ENCODE measurements at regions not wholly inside any gene's neighbourhood (a gene's known extent, or its start where the extent isn't known, plus 50 kb on each side); places are given as distances from the start of the nearest gene placed in this dataset.

DNA sequence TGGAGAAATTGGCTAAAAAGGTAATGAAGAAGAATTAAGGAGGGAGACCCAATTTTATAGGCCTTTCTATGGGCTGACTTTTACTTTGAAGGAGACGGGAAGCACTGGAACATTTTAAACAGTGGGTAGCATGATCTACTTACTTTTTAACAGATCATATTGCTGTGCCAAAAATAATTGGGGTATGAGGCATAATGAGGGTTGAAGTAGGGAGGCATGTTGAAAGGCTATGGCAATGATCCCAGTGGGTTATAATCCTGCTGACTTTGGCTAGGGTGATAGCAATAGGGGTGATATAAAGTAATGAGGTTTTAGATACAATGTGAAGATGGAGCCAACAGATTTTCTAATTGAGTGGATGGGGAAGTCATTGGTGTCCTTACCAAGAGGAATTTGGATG lies 73.2 kb downstream of the GPR37 start:
- DNase-seq (ENCODE audit: low spot score) = no peak

DNA sequence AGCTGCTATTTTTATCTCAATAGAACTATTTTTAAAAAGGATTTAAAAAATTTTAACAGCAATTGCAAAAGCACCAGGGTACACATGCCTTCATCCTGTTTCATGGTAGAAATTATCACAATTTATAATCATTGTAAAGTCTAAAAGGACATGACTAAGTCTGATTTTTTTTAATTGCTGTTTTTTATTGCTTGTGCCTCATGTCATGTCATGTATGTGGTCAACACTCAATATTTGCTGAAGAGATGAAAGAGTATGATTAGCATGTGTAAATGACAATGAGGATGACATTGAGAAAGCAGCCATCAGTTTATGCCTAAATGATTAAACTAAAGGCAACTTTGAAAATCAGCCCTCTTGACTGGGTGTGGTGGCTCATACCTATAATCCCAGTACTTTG lies 74.8 kb downstream of the GPR37 start:
- DNase-seq (ENCODE audit: low spot score) = no peak

- no peak for DNase-seq (ENCODE audit: low spot score)
Measured at GRCh38 chr7:124689931-124690330, 75.7 kb downstream of the GPR37 start.

DNA sequence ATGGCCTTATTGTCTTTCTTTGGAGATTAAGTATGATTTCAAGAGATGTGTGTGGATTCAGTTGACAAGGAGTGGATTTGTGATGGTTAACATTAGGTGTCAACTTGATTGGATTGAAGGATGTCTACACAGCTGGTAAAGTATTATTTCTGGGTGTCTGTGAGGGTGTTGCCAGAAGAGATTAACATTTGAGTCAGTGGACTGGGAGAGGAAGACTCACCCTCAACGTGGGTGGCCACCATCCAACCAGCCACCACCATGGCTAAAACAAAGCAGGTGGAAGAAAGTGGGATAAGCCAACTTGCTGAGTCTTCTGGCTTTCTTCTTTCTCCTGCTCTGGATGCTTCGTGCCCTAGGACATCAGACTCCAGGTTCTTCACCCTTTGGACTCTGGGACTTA lies 76.1 kb downstream of the GPR37 start:
- no peak for DNase-seq (ENCODE audit: low spot score)

GRCh38 chr7:124688991-124689390 lies 76.6 kb downstream of the GPR37 start:
- no peak for DNase-seq (ENCODE audit: low spot score)

DNA sequence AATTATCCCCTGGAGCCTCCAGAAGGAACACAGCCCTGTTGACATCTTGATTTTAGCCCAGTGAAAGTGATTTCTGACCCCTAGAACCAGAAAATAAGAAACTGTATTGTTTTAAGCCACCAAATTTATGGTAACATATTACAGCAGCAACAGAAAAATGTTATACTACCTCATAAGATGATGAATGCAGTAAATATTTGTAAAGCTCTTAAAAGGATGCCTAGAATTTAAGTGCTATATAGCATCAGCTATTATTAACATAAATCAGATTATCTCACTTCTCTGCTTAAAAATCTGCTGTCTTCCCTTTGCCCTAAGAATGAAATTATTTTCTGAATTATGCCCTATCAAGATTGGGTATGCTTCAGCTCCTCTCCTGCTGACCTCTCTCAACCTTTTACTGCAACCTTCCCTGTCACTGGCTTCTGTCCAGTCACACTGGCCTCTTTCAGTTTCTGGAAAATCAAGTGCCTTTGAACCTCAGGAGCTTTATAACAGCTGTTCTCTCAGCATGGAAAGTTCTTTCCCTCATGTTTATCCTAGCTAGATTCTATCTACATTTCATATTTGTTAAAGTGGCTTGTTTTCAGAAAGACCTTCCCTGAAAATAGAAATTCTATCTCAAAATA lies 78.9 kb downstream of the GPR37 start:
- no peak for DNase-seq (ENCODE audit: low spot score)

DNA sequence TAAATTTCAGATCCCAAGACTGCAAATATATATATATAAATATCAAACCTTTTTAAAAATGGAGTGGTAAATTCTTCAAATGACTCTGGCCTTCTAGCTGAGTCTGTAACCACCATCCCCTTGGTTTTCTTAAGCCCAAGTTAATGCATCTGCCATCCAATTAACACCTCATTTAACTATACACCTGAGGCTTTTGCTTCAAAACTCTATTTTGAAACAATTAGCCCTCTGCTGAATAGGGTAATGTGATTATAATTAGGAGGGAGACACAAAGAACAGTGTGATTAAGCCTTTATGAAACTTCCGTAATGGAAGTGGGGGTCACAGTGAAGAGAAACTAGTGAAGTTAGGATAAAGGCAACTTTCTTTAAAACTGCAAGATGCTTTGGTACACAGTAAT lies 83.6 kb downstream of the GPR37 start:
- no peak for DNase-seq (ENCODE audit: low spot score)

GRCh38 chr7:124680304-124680703 lies 85.3 kb downstream of the GPR37 start:
- no peak for DNase-seq (ENCODE audit: low spot score)

DNA sequence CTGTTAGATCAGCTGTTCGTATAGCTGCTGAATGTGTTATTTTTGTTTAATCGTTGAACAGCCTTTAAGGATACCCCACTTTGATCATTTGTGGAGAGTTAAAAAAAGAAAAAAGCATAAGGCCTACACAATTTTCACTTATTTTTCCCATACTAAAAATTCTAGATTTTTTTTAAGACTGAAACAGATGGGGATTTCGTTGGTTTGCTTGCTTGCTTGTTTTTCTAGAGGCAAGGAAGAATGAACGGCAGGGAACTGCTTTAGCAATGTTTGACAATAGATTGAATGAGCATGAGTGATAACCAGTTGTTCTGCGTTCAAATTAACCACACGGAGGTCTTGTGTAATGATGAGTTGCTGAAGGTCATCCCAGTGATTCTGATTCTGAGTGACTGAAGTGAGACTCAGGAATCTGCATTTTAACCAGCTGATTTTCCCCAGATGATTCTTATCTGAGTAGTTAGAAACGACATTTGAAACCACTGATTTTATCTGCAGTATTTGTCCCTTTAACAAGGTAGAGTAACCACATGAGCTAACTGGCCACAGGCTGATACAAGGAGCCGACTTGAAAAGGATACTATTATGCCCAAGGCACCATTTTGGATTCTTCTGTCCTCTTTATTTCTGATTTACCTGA lies 85.9 kb downstream of the GPR37 start:
- DNase-seq (ENCODE audit: low spot score) = no peak

DNA sequence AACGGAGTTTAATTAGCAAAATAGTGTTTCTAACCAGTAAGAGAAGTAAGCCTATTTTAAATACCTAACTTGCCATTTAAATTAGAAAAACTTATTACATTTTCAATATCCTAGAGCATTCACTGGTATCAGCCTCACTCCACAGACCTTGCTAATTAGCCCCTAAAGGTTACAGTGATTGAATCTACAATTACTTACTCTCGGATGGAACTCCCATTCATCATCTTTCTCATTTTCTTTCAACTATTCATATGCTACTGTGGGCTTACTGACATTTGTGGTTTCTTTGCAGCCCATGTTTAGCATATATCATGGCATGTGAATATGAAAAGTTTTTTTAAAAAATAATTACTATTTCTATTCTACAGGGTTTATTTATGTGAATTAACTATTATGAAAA lies 86.4 kb downstream of the GPR37 start:
- no peak for DNase-seq (ENCODE audit: low spot score)

DNA sequence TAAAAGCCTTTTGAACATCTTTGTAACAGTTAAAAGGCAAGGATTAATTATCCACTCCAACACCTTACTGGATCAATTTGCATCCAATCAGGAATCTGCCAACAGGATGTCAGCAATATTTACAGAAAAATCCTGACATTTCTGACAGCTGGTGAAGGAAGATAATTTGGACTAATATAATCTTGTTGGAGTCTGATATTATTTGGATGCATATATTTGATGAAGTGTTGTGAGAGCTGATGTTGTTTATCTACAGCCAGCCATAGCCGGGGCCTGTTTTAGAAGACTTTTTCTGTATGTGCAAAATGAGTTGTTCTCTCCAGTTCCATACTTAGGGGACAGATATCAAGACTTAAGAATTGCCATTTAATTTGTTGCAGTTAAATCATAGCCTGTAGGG lies 91.1 kb downstream of the GPR37 start:
- no peak for DNase-seq (ENCODE audit: low spot score)

DNA sequence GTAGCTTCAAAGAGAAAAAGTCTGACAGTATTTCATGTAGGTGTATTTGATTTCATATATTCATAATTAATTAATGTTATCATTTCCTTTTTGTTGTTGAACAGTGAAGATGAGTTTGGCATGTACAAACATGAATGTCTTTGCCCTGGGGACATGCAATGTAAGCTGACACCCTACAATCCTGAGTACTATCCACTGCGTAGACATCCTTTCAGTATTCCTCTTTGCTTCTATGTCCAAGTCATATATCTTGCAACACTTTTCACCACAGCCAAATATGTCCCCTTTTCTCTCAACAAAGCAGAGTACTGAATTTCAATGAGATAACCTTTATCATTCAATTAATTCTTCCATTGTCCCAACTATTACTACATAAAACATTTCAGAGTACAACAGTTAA lies 93.6 kb downstream of the GPR37 start:
- no peak for DNase-seq (ENCODE audit: low spot score)

DNA sequence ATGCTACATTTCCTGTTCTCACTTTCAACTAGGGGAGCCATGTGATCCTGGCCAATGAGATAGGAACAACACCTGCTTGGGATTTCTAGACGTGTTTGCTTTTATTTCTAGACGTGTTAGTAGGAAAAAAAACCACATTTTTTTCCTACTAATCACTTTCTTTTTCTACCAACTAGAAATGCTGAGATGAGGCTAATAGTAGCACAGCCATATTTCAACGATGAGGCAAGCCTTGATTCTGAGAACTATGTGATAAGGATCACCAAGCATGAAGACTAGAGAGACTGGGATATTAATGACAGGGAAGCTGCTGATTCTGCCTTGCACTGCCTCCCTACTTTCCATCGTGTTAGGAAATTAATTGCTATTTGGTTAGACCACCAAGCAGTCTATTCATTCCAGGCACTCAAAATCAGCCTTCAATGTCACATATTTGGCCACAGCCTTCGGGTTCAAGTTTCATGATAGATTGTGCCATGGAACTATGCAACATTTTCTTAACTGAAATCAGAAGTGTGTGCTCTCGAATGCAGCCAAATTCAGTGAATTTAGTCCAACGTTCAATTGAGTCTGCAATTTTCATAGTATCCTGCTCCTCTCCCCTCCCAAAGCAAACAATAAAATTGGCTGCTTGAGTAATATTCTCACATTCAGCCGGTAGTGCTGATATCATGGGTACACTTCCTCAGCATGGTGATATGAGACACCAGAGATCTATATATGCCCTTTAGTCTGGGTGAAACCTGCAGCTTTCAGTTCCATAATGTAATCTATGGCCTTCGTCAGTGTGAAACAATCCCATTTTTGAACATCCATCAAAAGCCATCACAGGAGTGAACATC lies 98.1 kb downstream of the GPR37 start:
- no peak for DNase-seq (ENCODE audit: low spot score)

DNA sequence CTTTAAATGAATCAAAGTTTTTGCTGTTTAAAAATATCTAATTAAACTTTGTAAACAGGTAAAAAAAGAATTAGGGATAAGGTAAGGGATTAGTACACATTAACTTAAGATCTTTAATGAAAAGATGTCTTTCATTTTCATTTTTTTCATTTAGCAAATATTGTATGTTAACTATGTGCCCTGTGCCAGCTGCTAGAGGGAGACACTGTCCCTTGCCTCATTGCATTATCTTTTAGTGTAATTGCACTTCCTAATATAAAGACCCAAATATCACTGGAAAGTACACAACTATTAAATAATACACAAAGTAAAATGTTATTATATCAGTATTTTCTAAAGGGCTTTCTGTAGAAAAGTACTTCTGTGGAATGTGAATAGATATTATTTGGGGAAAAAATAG lies 102.7 kb downstream of the GPR37 start:
- no peak for DNase-seq (ENCODE audit: low spot score)

DNA sequence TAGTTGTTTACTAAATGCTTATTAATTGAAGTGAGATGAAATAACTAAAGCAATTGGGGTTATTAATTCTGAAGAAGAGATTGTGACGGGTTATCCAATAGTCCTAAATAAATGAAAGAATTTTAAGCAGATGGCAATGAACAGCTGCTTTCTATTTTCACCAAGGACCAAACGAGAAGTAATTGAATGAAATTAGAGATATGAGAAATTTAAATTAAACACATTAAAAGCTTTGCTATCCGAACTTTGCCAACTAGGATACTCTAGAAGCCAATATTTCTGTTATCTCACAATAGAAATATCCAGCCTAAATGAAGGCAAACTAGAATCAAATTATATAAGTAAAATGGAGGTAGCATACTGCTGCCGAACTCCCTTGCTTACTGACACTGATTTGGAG lies 103.2 kb downstream of the GPR37 start:
- DNase-seq (ENCODE audit: low spot score) = no peak

DNA sequence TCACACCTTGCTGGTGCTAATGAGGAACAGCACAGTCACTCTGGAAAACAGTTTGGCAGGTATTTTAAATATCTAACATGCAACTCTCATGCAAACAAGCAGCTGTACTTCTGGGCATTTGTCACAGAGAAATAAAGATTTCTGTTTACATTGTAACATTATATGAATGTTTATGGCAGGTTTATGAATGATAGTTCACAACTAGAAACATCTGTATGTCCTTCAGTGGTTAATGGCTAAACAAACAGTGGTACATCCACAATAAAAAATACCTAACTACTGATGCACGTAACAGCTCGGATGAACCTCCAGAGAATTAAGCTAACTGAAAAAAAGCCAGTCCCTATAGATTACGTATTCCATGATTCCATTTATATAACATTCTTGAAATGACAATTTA lies 109.6 kb downstream of the GPR37 start:
- no peak for DNase-seq (ENCODE audit: low spot score)

GRCh38 chr7:124652237-124652636 lies 113.4 kb downstream of the GPR37 start:
- no peak for DNase-seq (ENCODE audit: low spot score)

DNA sequence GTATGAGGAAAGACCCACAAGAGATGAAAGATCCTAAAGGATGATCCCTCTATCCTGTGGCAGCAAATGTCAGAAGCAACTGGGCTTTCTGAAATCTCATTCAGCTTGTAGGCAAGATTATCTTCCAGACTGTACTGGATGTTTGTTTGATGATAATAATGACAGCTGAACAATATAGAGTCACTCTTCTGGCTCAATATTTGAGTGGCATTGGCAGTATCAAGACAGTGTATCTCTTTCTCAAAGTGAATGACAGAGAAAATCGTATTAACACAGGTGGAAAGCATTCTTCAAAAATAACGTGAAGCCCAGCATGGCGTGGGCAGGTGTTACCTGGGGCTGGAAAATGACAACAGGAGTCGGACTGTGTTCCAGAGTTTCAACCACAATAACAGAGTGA lies 114.5 kb downstream of the GPR37 start:
- no peak for DNase-seq (ENCODE audit: low spot score)

DNA sequence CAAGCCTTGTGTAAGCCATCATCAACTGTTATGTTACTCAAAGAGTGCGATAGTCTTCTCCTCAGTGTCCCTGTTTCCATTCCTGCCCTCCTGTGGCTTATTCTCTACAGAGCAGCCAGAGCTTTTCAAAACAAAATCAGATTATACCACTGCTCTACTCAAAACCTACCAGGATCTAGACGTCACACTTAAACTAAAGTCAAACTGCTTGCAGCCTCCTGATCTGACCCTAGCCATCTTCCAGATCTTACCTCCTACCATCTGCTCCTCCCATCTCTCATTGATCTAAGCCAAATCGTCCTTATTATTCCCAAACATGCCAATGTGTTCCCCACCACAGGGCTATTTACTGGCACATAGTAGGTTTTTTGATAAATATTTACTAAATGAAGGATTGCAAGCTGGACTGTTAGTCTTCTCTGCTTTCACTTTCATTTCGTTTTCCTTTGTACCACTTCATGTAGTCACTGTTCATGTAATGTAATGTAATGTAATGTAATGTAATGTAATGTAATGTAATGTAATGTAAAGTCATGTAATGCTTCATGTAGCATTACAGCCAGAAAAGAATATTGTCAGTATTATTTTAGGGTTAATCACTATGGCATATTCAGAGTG lies 116.1 kb downstream of the GPR37 start:
- no peak for DNase-seq (ENCODE audit: low spot score)

- DNase-seq (ENCODE audit: low spot score) = no peak
Measured at GRCh38 chr7:124647630-124648306, 117.8 kb downstream of the GPR37 start.

DNA sequence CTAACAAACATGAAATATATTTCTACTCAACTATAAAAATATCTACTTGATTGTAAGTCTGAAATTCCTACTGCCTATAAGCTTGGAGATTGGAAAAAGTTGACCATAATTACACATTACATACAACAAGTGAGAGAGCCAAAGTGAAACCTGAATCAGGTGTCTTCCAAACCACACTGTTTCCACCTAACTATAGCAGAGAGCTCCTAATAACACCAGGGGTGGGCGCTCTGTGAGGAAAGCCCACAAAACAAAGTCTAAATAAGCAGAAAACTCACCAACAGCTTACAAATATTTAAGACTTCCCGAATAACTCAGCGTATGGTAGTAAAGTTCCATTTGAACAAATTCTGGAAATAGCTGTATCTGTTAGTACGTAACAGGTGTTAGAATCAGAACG lies 119.9 kb downstream of the GPR37 start:
- no peak for DNase-seq (ENCODE audit: low spot score)

DNA sequence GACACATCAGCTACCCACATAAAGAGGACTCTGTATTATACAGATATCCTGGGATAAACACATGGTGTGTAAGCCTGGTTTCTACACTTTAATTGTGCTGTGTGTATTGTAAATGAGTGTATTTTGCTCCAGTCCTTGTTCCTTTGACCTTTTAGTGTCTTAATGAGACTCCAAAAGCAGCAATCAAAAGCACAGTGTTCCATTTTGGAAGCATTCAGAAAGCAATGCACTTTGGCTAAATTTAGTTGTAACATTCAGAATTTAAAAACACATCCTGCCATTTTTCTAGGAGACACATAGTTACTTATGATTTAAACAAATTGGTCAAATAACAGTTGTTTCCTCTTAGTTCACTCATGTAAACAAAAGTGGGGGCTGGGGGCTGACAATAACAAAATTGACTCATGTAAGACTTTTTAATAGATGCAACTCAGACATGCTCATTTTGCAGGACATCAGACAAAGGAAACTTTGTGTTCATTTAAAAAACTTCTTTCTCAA lies 122.2 kb downstream of the GPR37 start:
- DNase-seq (ENCODE audit: low spot score) = no peak
